Upper lobe of right lung (tissue), 1 donor: ENCODE measurements at regions not wholly inside any gene's neighbourhood (a gene's known extent, or its start where the extent isn't known, plus 50 kb on each side); places are given as distances from the start of the nearest gene placed in this dataset.
A peak's percentile ranks its signal among the peaks of the same experiment; 100 is the strongest.

ENCODE experiments used
- ATAC-seq: fragments of 200-7000 bp; cut with Tn5 transposase; one replicate; pipeline ENCODE4 v1.9.1; 2020; ENCODE audit warnings: mild to moderate bottlenecking, moderate library complexity
- DNase-seq: peaks from one replicate; pipeline ENCODE4 v3.0.0-alpha.2; 2020
- H3K27ac ChIP-seq: fragments of 200-600 bp; one replicate; pipeline ENCODE4 v1.8.0; 2022
- H3K27me3 ChIP-seq: fragments of 200-600 bp; one replicate; pipeline ENCODE4 v1.8.0; 2022; ENCODE audit warnings: mild to moderate bottlenecking
- H3K36me3 ChIP-seq: fragments of 200-600 bp; one replicate; pipeline ENCODE4 v1.8.0; 2022
- H3K4me1 ChIP-seq: fragments of 200-600 bp; one replicate; pipeline ENCODE4 v1.8.0; 2022
- H3K4me3 ChIP-seq: fragments of 200-600 bp; one replicate; pipeline ENCODE4 v1.8.0; 2022; ENCODE audit warnings: mild to moderate bottlenecking
- H3K9me3 ChIP-seq: fragments of 200-600 bp; one replicate; pipeline ENCODE4 v1.8.0; 2022
- intact Hi-C: fragments of 100-400 bp; cut with DNase I; formaldehyde crosslinking; loops from one replicate; pipeline ENCODE4 v1.11.0; 2022
- TF ChIP-seq, protein P1 (sequence below): fragments of 200-600 bp; IDR thresholded peaks from one replicate; pipeline ENCODE4 v1.8.0; 2022; ENCODE audit warnings: antibody characterized with exemption
- donor health status: DM: no; HTN: yes; CAD: no; lungs with severe emphysema.

DNA sequence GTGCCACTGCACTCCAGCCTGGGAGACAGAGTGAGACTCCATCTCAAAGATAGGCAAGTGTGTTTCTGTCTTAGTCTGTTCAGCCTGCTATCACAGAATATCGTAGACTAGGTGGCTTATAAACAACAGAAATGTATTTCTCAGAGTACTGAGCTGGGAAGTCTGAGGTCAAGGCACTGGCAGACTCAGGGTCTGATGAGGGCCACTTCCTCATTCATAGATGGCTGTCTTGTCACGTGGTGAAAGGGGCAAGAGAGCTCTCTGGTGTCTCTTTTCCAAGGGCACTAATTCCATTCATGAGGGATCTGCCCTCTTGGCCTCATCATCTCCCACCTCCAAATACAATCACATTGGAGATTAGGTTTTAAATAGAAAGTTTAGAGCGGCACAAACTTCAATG lies 95.6 kb upstream of the PHACTR3 start:
- TF ChIP-seq, protein P1, sequence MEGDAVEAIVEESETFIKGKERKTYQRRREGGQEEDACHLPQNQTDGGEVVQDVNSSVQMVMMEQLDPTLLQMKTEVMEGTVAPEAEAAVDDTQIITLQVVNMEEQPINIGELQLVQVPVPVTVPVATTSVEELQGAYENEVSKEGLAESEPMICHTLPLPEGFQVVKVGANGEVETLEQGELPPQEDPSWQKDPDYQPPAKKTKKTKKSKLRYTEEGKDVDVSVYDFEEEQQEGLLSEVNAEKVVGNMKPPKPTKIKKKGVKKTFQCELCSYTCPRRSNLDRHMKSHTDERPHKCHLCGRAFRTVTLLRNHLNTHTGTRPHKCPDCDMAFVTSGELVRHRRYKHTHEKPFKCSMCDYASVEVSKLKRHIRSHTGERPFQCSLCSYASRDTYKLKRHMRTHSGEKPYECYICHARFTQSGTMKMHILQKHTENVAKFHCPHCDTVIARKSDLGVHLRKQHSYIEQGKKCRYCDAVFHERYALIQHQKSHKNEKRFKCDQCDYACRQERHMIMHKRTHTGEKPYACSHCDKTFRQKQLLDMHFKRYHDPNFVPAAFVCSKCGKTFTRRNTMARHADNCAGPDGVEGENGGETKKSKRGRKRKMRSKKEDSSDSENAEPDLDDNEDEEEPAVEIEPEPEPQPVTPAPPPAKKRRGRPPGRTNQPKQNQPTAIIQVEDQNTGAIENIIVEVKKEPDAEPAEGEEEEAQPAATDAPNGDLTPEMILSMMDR: no peak
- ATAC-seq: no peak
- H3K27ac ChIP-seq: no peak overlapping the region
- H3K27me3 ChIP-seq: peaks cover 6% of the 10 kb centered on the region
- H3K9me3 ChIP-seq: no peaks in the 10 kb centered on the region
- H3K4me1 ChIP-seq: no peaks in the 10 kb centered on the region
- DNase-seq: no peak
- H3K36me3 ChIP-seq: no peaks in the 10 kb centered on the region
- no peak overlapping the region for H3K4me3 ChIP-seq
- intact Hi-C loops: no loop called here

GRCh38 chr20:59512651-59513050 lies 91.7 kb upstream of the PHACTR3 start:
- Histone ChIP-seq H3K4me3 (no peak overlapping the region), H3K27me3 (peaks cover 37% of the 10 kb centered on the region), H3K36me3 (no peaks in the 10 kb centered on the region), H3K27ac (no peak overlapping the region), H3K9me3 (no peaks in the 10 kb centered on the region), H3K4me1 (no peaks in the 10 kb centered on the region)
- DNase-seq: no peak
- TF ChIP-seq, protein P1: no peak
- intact Hi-C loops: no loop called here
- ATAC-seq: no peak

GRCh38 chr20:59514554-59514953 lies 89.8 kb upstream of the PHACTR3 start:
- no peaks in the 10 kb centered on the region for H3K4me1 ChIP-seq
- TF ChIP-seq, protein P1: no peak
- no peak for DNase-seq
- peaks cover 46% of the 10 kb centered on the region for H3K27me3 ChIP-seq
- no peak overlapping the region for H3K27ac ChIP-seq
- no peak overlapping the region for H3K4me3 ChIP-seq
- ATAC-seq: no peak
- intact Hi-C loops: no loop called here
- no peaks in the 10 kb centered on the region for H3K36me3 ChIP-seq
- H3K9me3 ChIP-seq: no peaks in the 10 kb centered on the region

- TF ChIP-seq, protein P1: peak; percentile 77
- no peak overlapping the region for H3K4me3 ChIP-seq
- no peaks in the 10 kb centered on the region for H3K4me1 ChIP-seq
- H3K27ac ChIP-seq: no peak overlapping the region
- ATAC-seq (peak; percentile 88), DNase-seq (peak; percentile 83)
- no peaks in the 10 kb centered on the region for H3K9me3 ChIP-seq
- no peaks in the 10 kb centered on the region for H3K36me3 ChIP-seq
- intact Hi-C loops: no loop called here
- peaks cover 54% of the 10 kb centered on the region for H3K27me3 ChIP-seq
Observed at GRCh38 chr20:59515013-59515905, 89.1 kb upstream of the PHACTR3 start.

DNA sequence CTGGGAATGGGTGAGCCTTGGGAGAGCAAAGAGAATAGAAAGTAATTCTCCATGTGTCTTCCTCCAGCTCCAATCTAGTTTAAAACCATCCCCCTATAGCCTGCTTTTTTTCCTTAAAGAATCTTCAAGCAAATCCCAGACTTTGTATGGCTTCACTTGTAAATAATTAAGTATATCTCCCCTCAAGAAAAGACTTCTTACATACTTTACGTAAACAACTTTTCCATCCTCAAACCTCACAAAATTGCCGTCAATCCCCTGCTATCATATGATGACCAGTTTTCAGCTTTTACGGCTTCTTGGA lies 88.5 kb upstream of the PHACTR3 start:
- DNase-seq: no peak
- H3K9me3 ChIP-seq: no peaks in the 10 kb centered on the region
- intact Hi-C loops: no loop called here
- H3K27me3 ChIP-seq: peaks cover 60% of the 10 kb centered on the region
- TF ChIP-seq, protein P1: no peak
- ATAC-seq: no peak
- H3K27ac ChIP-seq: no peak overlapping the region
- no peaks in the 10 kb centered on the region for H3K36me3 ChIP-seq
- no peak overlapping the region for H3K4me3 ChIP-seq
- no peaks in the 10 kb centered on the region for H3K4me1 ChIP-seq
